ENCODE measurements at regions not wholly inside any gene's neighbourhood (a gene's known extent, or its start where the extent isn't known, plus 50 kb on each side); places are given as distances from the start of the nearest gene placed in this dataset.

DNA sequence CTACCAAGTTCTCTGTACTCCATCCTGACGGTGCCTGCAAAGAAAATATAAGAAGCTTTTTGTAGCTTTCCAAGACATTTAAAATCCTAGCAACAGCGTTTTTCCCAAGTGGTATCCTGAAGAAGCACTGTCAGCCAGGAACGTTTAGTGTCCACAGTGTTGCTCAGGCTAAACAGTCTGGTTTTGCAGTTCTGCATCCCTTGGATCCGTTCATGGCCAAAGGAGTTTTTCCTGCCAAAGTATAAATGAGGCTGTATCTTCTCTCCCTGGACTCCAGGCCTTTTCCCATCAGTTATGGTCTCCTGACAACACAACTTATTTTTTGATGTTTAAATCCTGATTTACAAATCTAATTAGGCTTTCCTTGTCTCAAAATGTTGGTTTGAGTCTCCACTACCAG lies 925.8 kb downstream of the TLE1 start:
- no peak for TF ChIP-seq PHF8 (conservative IDR thresholded peaks at IDR 0.05; ENCODE audit: low read depth, low read length)
- TF ChIP-seq RAD21 (IDR thresholded peaks at IDR 0.05 in 1 of 2, conservative IDR thresholded peaks at IDR 0.05 in 1 of 2; ENCODE audit: low read depth in 2 of 2, low read length in 2 of 2), result no peak
- TF ChIP-seq, protein P1, sequence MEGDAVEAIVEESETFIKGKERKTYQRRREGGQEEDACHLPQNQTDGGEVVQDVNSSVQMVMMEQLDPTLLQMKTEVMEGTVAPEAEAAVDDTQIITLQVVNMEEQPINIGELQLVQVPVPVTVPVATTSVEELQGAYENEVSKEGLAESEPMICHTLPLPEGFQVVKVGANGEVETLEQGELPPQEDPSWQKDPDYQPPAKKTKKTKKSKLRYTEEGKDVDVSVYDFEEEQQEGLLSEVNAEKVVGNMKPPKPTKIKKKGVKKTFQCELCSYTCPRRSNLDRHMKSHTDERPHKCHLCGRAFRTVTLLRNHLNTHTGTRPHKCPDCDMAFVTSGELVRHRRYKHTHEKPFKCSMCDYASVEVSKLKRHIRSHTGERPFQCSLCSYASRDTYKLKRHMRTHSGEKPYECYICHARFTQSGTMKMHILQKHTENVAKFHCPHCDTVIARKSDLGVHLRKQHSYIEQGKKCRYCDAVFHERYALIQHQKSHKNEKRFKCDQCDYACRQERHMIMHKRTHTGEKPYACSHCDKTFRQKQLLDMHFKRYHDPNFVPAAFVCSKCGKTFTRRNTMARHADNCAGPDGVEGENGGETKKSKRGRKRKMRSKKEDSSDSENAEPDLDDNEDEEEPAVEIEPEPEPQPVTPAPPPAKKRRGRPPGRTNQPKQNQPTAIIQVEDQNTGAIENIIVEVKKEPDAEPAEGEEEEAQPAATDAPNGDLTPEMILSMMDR (IDR thresholded peaks at IDR 0.05; ENCODE audit: control extremely low read depth in 1 of 3, insufficient read depth in 1 of 3, low read depth in 1 of 3, low read length in 3 of 3), result no peak
- no peak for TF ChIP-seq POLR2A (IDR thresholded peaks at IDR 0.05; ENCODE audit: control extremely low read depth in 1 of 2, low read depth in 2 of 2, low read length in 2 of 2)
- TF ChIP-seq, protein P2, sequence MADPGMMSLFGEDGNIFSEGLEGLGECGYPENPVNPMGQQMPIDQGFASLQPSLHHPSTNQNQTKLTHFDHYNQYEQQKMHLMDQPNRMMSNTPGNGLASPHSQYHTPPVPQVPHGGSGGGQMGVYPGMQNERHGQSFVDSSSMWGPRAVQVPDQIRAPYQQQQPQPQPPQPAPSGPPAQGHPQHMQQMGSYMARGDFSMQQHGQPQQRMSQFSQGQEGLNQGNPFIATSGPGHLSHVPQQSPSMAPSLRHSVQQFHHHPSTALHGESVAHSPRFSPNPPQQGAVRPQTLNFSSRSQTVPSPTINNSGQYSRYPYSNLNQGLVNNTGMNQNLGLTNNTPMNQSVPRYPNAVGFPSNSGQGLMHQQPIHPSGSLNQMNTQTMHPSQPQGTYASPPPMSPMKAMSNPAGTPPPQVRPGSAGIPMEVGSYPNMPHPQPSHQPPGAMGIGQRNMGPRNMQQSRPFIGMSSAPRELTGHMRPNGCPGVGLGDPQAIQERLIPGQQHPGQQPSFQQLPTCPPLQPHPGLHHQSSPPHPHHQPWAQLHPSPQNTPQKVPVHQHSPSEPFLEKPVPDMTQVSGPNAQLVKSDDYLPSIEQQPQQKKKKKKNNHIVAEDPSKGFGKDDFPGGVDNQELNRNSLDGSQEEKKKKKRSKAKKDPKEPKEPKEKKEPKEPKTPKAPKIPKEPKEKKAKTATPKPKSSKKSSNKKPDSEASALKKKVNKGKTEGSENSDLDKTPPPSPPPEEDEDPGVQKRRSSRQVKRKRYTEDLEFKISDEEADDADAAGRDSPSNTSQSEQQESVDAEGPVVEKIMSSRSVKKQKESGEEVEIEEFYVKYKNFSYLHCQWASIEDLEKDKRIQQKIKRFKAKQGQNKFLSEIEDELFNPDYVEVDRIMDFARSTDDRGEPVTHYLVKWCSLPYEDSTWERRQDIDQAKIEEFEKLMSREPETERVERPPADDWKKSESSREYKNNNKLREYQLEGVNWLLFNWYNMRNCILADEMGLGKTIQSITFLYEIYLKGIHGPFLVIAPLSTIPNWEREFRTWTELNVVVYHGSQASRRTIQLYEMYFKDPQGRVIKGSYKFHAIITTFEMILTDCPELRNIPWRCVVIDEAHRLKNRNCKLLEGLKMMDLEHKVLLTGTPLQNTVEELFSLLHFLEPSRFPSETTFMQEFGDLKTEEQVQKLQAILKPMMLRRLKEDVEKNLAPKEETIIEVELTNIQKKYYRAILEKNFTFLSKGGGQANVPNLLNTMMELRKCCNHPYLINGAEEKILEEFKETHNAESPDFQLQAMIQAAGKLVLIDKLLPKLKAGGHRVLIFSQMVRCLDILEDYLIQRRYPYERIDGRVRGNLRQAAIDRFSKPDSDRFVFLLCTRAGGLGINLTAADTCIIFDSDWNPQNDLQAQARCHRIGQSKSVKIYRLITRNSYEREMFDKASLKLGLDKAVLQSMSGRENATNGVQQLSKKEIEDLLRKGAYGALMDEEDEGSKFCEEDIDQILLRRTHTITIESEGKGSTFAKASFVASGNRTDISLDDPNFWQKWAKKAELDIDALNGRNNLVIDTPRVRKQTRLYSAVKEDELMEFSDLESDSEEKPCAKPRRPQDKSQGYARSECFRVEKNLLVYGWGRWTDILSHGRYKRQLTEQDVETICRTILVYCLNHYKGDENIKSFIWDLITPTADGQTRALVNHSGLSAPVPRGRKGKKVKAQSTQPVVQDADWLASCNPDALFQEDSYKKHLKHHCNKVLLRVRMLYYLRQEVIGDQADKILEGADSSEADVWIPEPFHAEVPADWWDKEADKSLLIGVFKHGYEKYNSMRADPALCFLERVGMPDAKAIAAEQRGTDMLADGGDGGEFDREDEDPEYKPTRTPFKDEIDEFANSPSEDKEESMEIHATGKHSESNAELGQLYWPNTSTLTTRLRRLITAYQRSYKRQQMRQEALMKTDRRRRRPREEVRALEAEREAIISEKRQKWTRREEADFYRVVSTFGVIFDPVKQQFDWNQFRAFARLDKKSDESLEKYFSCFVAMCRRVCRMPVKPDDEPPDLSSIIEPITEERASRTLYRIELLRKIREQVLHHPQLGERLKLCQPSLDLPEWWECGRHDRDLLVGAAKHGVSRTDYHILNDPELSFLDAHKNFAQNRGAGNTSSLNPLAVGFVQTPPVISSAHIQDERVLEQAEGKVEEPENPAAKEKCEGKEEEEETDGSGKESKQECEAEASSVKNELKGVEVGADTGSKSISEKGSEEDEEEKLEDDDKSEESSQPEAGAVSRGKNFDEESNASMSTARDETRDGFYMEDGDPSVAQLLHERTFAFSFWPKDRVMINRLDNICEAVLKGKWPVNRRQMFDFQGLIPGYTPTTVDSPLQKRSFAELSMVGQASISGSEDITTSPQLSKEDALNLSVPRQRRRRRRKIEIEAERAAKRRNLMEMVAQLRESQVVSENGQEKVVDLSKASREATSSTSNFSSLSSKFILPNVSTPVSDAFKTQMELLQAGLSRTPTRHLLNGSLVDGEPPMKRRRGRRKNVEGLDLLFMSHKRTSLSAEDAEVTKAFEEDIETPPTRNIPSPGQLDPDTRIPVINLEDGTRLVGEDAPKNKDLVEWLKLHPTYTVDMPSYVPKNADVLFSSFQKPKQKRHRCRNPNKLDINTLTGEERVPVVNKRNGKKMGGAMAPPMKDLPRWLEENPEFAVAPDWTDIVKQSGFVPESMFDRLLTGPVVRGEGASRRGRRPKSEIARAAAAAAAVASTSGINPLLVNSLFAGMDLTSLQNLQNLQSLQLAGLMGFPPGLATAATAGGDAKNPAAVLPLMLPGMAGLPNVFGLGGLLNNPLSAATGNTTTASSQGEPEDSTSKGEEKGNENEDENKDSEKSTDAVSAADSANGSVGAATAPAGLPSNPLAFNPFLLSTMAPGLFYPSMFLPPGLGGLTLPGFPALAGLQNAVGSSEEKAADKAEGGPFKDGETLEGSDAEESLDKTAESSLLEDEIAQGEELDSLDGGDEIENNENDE (IDR thresholded peaks at IDR 0.05; ENCODE audit: insufficient replicate concordance, low read length), result no peak
- TF ChIP-seq YY1 (IDR thresholded peaks at IDR 0.05; ENCODE audit: low read depth, low read length), result no peak
- TF ChIP-seq MAX (IDR thresholded peaks at IDR 0.05), result no peak
- no peak for TF ChIP-seq SP1 (IDR thresholded peaks at IDR 0.05; ENCODE audit: low read depth, low read length)
- no peak for TF ChIP-seq POLR2AphosphoS5 (IDR thresholded peaks at IDR 0.05; ENCODE audit: low read depth, low read length)
- no peak for TF ChIP-seq TEAD4 (IDR thresholded peaks at IDR 0.05; ENCODE audit: low read depth, low read length)
- TF ChIP-seq SRF (IDR thresholded peaks at IDR 0.05; ENCODE audit: low read depth, low read length), result no peak
- TF ChIP-seq RFX5 (IDR thresholded peaks at IDR 0.05; ENCODE audit: borderline replicate concordance, low read depth, low read length), result no peak
- no peak for TF ChIP-seq GABPA (IDR thresholded peaks at IDR 0.05; ENCODE audit: borderline replicate concordance, insufficient read depth, low read length)
